HepG2 (cell line): ENCODE measurements at regions not wholly inside any gene's neighbourhood (a gene's known extent, or its start where the extent isn't known, plus 50 kb on each side); places are given as distances from the start of the nearest gene placed in this dataset.

Experiments
- ATAC-seq: fragments of 200-7000 bp; cut with Tn5 transposase; 3 replicates; pipeline ENCODE4 v1.9.1; 2020; ENCODE audit warnings: mild to moderate bottlenecking, moderate library complexity
- BruUV-seq: library from RNA; stranded (reverse); fragments of 400-500 nt; replicated peaks from 2 replicates; lab custom pipeline; 2021; lab: Mats Ljungman, UMichigan
- CTCF ChIA-PET: fragments of 300-600 bp; formaldehyde crosslinking; extraction: SDS; loops from one replicate; lab custom pipeline; 2021; ENCODE audit warnings: low total read pairs, inconsistent platforms, low intra/inter-chr PET ratio; lab: Yijun Ruan, JAX
- POLR2A ChIA-PET: fragments of 350-600 bp; sonication (Branson Sonifier 250); formaldehyde crosslinking; loops from one replicate; lab custom pipeline; 2020; ENCODE audit warnings: antibody characterized with exemption, inconsistent platforms; lab: Yijun Ruan, JAX
- DNase-seq: peaks from one replicate; pipeline ENCODE4 v3.0.0-alpha.2; 2015; ENCODE audit warnings: low spot score
- FAIRE-seq: peaks from 3 replicates; lab custom pipeline; 2011; peaks lifted over from hg19 to GRCh38; lab: Jason Lieb, UNC
- H2AFZ ChIP-seq: one replicate; pipeline ENCODE4 v1.6.1; 2011; ENCODE audit warnings: low read length, inconsistent platforms
- H3K27ac ChIP-seq: fragments of 300-600 bp; 3 replicates; pipeline ENCODE4 v1.8.0; 2011; ENCODE audit warnings: mixed run types, mild to moderate bottlenecking, mixed read lengths, low read length, inconsistent platforms; ENCODE audit not compliant: insufficient read depth; ENCODE audit errors: extremely low read length
- H3K27me3 ChIP-seq, 2 experiments: fragments of 200-600 bp in 1 of 2; 2 replicates in 1 of 2; 3 replicates in 1 of 2; pipeline versions ENCODE4 v1.6.0 to v1.8.0; 2011; ENCODE audit warnings: low read length in 2 of 2, mild to moderate bottlenecking in 2 of 2, moderate library complexity in 2 of 2, inconsistent platforms in 1 of 2; ENCODE audit not compliant: insufficient read depth in 2 of 2, control insufficient read depth in 1 of 2
- H3K36me3 ChIP-seq, 2 experiments: fragments of 200-600 bp in 1 of 2; replicated peaks in 1 of 2; 2 replicates in 1 of 2; 3 replicates in 1 of 2; pipeline versions ENCODE4 v1.5.1 to v1.8.0; 2011; ENCODE audit warnings: low read length in 2 of 2, inconsistent platforms in 1 of 2; ENCODE audit not compliant: insufficient read depth in 2 of 2, control insufficient read depth in 1 of 2
- H3K4me1 ChIP-seq: 2 replicates; pipeline ENCODE4 v1.5.1; 2012; ENCODE audit warnings: low read length, inconsistent platforms; ENCODE audit not compliant: insufficient read depth
- H3K4me2 ChIP-seq: 2 replicates; pipeline ENCODE4 v1.6.0; 2011; ENCODE audit warnings: low read depth, low read length, inconsistent platforms
- H3K4me3 ChIP-seq, 3 experiments: fragments of 200-600 bp in 1 of 3; sonication (generic), shearing (Covaris generic) in 1 of 3; replicated peaks in 1 of 3; 2 replicates each; pipeline ENCODE4 v1.5.1; 2011 to 2016; ENCODE audit warnings: low read length in 3 of 3, inconsistent platforms in 2 of 3, low read depth in 2 of 3, mild to moderate bottlenecking in 2 of 3, control low read depth in 1 of 3, mixed read lengths in 1 of 3; ENCODE audit not compliant: insufficient read depth in 1 of 3
- H3K79me2 ChIP-seq: one replicate; pipeline ENCODE4 v1.6.1; 2011; ENCODE audit warnings: low read length, inconsistent platforms; ENCODE audit not compliant: insufficient read depth
- H3K9ac ChIP-seq: 2 replicates; pipeline ENCODE4 v1.6.0; 2011; ENCODE audit warnings: mild to moderate bottlenecking, low read depth, low read length, inconsistent platforms; ENCODE audit not compliant: insufficient read depth
- H3K9me3 ChIP-seq: 2 replicates; pipeline ENCODE4 v1.5.1; 2012; ENCODE audit warnings: mild to moderate bottlenecking, low read length
- H4K20me1 ChIP-seq: 2 replicates; pipeline ENCODE4 v1.6.0; 2011; ENCODE audit warnings: inconsistent platforms, mild to moderate bottlenecking, low read length, moderate library complexity; ENCODE audit not compliant: insufficient read depth
- CCAR2 ChIP-seq: fragments of 200-400 bp; formaldehyde crosslinking; optimal IDR thresholded peaks from 2 replicates; pipeline ENCODE3; 2018; ENCODE audit warnings: low read depth, mild to moderate bottlenecking, low read length, moderate library complexity
- HNF1B ChIP-seq: sonication (generic); formaldehyde crosslinking; IDR thresholded peaks from 2 replicates; pipeline ENCODE4 v1.5.1; 2020; ENCODE audit warnings: mild to moderate bottlenecking, moderate library complexity, missing genetic modification reagents
- KLF13 ChIP-seq: sonication (generic); formaldehyde crosslinking; IDR thresholded peaks from 2 replicates; pipeline ENCODE4 v1.4.0; 2020; ENCODE audit warnings: mild to moderate bottlenecking, missing genetic modification reagents
- NFE2L2 ChIP-seq: fragments of 150-350 bp; IDR thresholded peaks from 2 replicates; pipeline ENCODE4 v1.6.1; 2014; ENCODE audit warnings: low read length
- PCBP1 ChIP-seq: fragments of 200-400 bp; formaldehyde crosslinking; IDR thresholded peaks from 2 replicates; pipeline ENCODE4 v1.6.1; 2017; ENCODE audit warnings: mild to moderate bottlenecking, low read depth, low read length, borderline replicate concordance
- SRSF9 ChIP-seq: fragments of 200-400 bp; formaldehyde crosslinking; IDR thresholded peaks from 2 replicates; pipeline ENCODE4 v1.6.1; 2018; ENCODE audit warnings: borderline replicate concordance, mild to moderate bottlenecking, low read depth, low read length; ENCODE audit not compliant: insufficient read depth, poor library complexity, severe bottlenecking
- SYNCRIP ChIP-seq: fragments of 200-400 bp; formaldehyde crosslinking; IDR thresholded peaks from 2 replicates; pipeline ENCODE4 v1.6.1; 2018; ENCODE audit warnings: mild to moderate bottlenecking, low read depth, low read length; ENCODE audit not compliant: insufficient read depth
- THAP8 ChIP-seq: sonication (generic); formaldehyde crosslinking; IDR thresholded peaks from 2 replicates; pipeline ENCODE4 v1.5.1; 2020; ENCODE audit warnings: missing genetic modification reagents, mild to moderate bottlenecking, borderline replicate concordance
- ZNF589 ChIP-seq: sonication (generic); formaldehyde crosslinking; conservative IDR thresholded peaks from 2 replicates; pipeline ENCODE4 v1.8.0; 2022; ENCODE audit warnings: mild to moderate bottlenecking, moderate library complexity, missing genetic modification reagents
- ZNF710 ChIP-seq: sonication (generic); formaldehyde crosslinking; IDR thresholded peaks from 2 replicates; pipeline ENCODE4 v1.5.0; 2020; ENCODE audit warnings: mild to moderate bottlenecking, missing genetic modification reagents, borderline replicate concordance
- ZNF749 ChIP-seq: sonication (generic); formaldehyde crosslinking; IDR thresholded peaks from 2 replicates; pipeline ENCODE4 v1.8.0; 2022; ENCODE audit warnings: mild to moderate bottlenecking, missing genetic modification reagents, moderate library complexity, borderline replicate concordance
- WGBS: methylation state at CpG from one replicate; pipeline ENCODE4 v1.1.6; 2017; ENCODE audit warnings: low lambda C conversion rate; 5-methylcytosine and 5-hydroxymethylcytosine counted together
- in situ Hi-C: cut with HindIII; loops from 2 replicates; pipeline ENCODE4 v1.10.0; 2017; ENCODE audit warnings: low pct_unique_long_range_greater_than_20kb; ENCODE audit not compliant: extremely low pct_ligation_motif_present
- intact Hi-C: fragments of 100-400 bp; cut with micrococcal nuclease; formaldehyde crosslinking; loops from one replicate; pipeline ENCODE4 v1.10.0; 2022; ENCODE audit not compliant: unreplicated experiment

GRCh38 chr5:106172681-106173532 is 1497.8 kb downstream of the EFNA5 start:
- DNase-seq: no peak
- Histone ChIP-seq H3K36me3 (no peaks in the 10 kb centered on the region), H2AFZ (no peak overlapping the region), H3K27me3 (no peaks in the 10 kb centered on the region), H3K4me3 (no peak overlapping the region), H3K9me3 (0 out of 2 replicates have a peak, but pooled peaks cover 4% of the 10 kb centered on the region), H3K27ac (no peak overlapping the region), H4K20me1 (no peaks in the 10 kb centered on the region), H3K4me2 (no peak overlapping the region), H3K4me1 (no peaks in the 10 kb centered on the region), H3K79me2 (no peaks in the 10 kb centered on the region), H3K9ac (no peak overlapping the region)
- TF ChIP-seq NFE2L2 (peak; percentile 76), ZNF589 (CRISPR knock-in tag) (no peak)
- no TSS peak for BruUV-seq
- intact Hi-C loops: no loop called here
- ChIA-PET CTCF (no interaction called here), POLR2A (no interaction called here)
- 0% methylated on average over 7 of the region's 7 CpGs for WGBS
- in situ Hi-C loops: no loop called here
- FAIRE-seq: no peak
- no peak for ATAC-seq

GRCh38 chr5:106171708-106172107 is 1499.0 kb downstream of the EFNA5 start:
- Histone ChIP-seq H3K4me1 (no peaks in the 10 kb centered on the region), H3K36me3 (no peaks in the 10 kb centered on the region), H3K79me2 (no peaks in the 10 kb centered on the region), H4K20me1 (no peaks in the 10 kb centered on the region), H2AFZ (no peak overlapping the region), H3K27ac (no peak overlapping the region), H3K27me3 (no peaks in the 10 kb centered on the region), H3K4me3 (no peak overlapping the region), H3K9ac (no peak overlapping the region), H3K9me3 (0 out of 2 replicates have a peak, but pooled peaks cover 4% of the 10 kb centered on the region), H3K4me2 (no peak overlapping the region)
- ATAC-seq: no peak
- in situ Hi-C loops: no loop called here
- 11% methylated on average over 2 of the region's 2 CpGs for WGBS
- no peak for TF ChIP-seq THAP8 (CRISPR knock-in tag)
- TF ChIP-seq SRSF9: no peak
- TF ChIP-seq KLF13 (CRISPR knock-in tag): no peak
- TF ChIP-seq SYNCRIP: no peak
- TF ChIP-seq PCBP1: no peak
- TF ChIP-seq ZNF749 (CRISPR knock-in tag): no peak
- no peak for TF ChIP-seq HNF1B (CRISPR knock-in tag)
- TF ChIP-seq CCAR2: no peak
- no peak for TF ChIP-seq ZNF710 (CRISPR knock-in tag)
- ChIA-PET CTCF (no interaction called here), POLR2A (no interaction called here)
- FAIRE-seq: no peak
- intact Hi-C loops: no loop called here
- no TSS peak for BruUV-seq
- no peak for DNase-seq
